ENCODE measurements at regions not wholly inside any gene's neighbourhood (a gene's known extent, or its start where the extent isn't known, plus 50 kb on each side); places are given as distances from the start of the nearest gene placed in this dataset.

DNA sequence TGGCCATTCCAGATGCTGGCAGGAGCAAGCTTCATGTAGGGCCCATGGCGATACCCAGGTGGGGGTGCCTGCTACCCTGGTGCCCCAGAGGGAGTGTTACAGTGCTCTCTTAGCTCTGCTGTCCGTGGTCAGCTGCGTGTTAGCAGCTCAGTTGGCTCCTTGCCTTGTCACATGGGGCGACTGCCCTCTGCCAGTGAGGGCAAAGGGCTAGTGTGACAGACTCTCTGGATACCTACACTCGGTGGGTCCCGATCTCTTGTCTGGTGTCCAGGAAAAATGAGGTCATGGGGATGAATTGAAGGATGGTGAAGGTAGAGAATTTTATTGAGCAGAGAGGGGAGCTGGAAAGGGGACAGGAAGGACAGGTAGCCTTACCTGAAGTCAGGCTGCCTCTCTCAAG, 152.2 kb downstream of the CYP26A1 start:
- no TSS peak for BruUV-seq (replicated peaks)
- Histone ChIP-seq H3K27ac (ENCODE audit: low read depth, low read length) (no peak overlapping the region), H3K27me3 (ENCODE audit: insufficient read depth, low read length) (no peaks in the 10 kb centered on the region), H3K4me3 (replicated peaks in 1 of 2; ENCODE audit: low read depth in 1 of 2, low read length in 2 of 2) (no peak overlapping the region), H3K4me1 (ENCODE audit: control insufficient read depth in 1 of 2, insufficient read depth in 2 of 2, low read length in 2 of 2) (no peaks in the 10 kb centered on the region), H3K9ac (ENCODE audit: low read length) (no peak overlapping the region), H3K4me2 (ENCODE audit: low read length) (no peak overlapping the region), H2AFZ (ENCODE audit: low read depth, low read length, poor library complexity, severe bottlenecking) (no peak overlapping the region), H3K9me3 (ENCODE audit: control insufficient read depth in 1 of 2, insufficient read depth in 1 of 2, low read depth in 1 of 2, low read length in 2 of 2) (no peaks in the 10 kb centered on the region), H3K9me2 (ENCODE audit: insufficient read depth) (no peaks in the 10 kb centered on the region), H3K36me3 (ENCODE audit: control insufficient read depth in 1 of 2, insufficient read depth in 2 of 2, low read length in 2 of 2) (no peaks in the 10 kb centered on the region), H3K79me2 (ENCODE audit: insufficient read depth, low read length) (no peaks in the 10 kb centered on the region), H4K20me1 (ENCODE audit: insufficient read depth) (no peaks in the 10 kb centered on the region)
- no peak for ATAC-seq
- intact Hi-C loops (cut with micrococcal nuclease) = no loop called here
- ChIA-PET POLR2A (interaction anchor here (0.7 kb wide), 1 partner anchor 56 kb away, joined by 4 read pairs; no protein-coding TSS in a partner anchor), RAD21 (ENCODE audit: low non-redundant PET in 1 of 2, low total read pairs in 2 of 2, uncharacterized antibody in 2 of 2, unreplicated experiment in 2 of 2) (no interaction called here), CTCF (no interaction called here)
- TF ChIP-seq CEBPB (IDR thresholded peaks at IDR 0.05; ENCODE audit: low read depth) = no peak
- no peak for TF ChIP-seq SIN3A (IDR thresholded peaks at IDR 0.05; ENCODE audit: low read depth)
- no peak for TF ChIP-seq ZNF274 (IDR thresholded peaks at IDR 0.05; ENCODE audit: low read depth, low read length)
- TF ChIP-seq, protein P1, sequence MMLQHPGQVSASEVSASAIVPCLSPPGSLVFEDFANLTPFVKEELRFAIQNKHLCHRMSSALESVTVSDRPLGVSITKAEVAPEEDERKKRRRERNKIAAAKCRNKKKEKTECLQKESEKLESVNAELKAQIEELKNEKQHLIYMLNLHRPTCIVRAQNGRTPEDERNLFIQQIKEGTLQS (IDR thresholded peaks at IDR 0.05) = no peak
- TF ChIP-seq, protein P2, sequence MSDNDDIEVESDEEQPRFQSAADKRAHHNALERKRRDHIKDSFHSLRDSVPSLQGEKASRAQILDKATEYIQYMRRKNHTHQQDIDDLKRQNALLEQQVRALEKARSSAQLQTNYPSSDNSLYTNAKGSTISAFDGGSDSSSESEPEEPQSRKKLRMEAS (IDR thresholded peaks at IDR 0.05) = no peak
- no peak for DNase-seq (ENCODE audit: low read depth, low spot score)

DNA sequence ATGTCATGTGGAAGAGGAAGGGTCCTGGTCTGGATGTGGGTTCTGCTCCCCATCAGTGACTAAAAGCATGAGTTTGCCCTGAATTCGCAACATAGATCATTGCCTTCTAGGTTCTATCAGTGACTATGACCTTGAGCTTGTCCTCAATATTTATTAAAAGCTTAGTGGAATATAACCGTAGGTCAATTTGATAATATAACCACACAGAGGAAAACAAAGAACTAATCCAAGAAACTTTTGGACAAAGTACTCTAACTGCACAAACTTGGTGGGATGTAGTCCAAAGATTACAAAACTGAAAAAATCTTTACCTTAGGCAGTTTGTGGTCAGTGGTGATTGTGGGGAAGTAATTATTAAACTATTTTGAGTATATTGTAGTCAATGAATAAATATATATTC, 152.9 kb downstream of the CYP26A1 start:
- TF ChIP-seq FOSL1 (IDR thresholded peaks at IDR 0.05; ENCODE audit: low read depth) (no peak), SP1 (IDR thresholded peaks at IDR 0.05; ENCODE audit: low read depth) (no peak), TCF7L2 (IDR thresholded peaks at IDR 0.05; ENCODE audit: borderline replicate concordance, extremely low read depth, insufficient read depth, insufficient read length) (no peak), POLR2AphosphoS5 (IDR thresholded peaks at IDR 0.05; ENCODE audit: low read depth, low read length) (no peak), ZNF274 (IDR thresholded peaks at IDR 0.05; ENCODE audit: low read depth, low read length) (no peak), SRF (IDR thresholded peaks at IDR 0.05; ENCODE audit: low read depth) (no peak), ELF1 (IDR thresholded peaks at IDR 0.05; ENCODE audit: borderline replicate concordance, low read depth) (no peak), CBX3 (IDR thresholded peaks at IDR 0.05; ENCODE audit: low read depth) (no peak)
- TF ChIP-seq, protein P2 (IDR thresholded peaks at IDR 0.05) = no peak
- TF ChIP-seq, protein P3, sequence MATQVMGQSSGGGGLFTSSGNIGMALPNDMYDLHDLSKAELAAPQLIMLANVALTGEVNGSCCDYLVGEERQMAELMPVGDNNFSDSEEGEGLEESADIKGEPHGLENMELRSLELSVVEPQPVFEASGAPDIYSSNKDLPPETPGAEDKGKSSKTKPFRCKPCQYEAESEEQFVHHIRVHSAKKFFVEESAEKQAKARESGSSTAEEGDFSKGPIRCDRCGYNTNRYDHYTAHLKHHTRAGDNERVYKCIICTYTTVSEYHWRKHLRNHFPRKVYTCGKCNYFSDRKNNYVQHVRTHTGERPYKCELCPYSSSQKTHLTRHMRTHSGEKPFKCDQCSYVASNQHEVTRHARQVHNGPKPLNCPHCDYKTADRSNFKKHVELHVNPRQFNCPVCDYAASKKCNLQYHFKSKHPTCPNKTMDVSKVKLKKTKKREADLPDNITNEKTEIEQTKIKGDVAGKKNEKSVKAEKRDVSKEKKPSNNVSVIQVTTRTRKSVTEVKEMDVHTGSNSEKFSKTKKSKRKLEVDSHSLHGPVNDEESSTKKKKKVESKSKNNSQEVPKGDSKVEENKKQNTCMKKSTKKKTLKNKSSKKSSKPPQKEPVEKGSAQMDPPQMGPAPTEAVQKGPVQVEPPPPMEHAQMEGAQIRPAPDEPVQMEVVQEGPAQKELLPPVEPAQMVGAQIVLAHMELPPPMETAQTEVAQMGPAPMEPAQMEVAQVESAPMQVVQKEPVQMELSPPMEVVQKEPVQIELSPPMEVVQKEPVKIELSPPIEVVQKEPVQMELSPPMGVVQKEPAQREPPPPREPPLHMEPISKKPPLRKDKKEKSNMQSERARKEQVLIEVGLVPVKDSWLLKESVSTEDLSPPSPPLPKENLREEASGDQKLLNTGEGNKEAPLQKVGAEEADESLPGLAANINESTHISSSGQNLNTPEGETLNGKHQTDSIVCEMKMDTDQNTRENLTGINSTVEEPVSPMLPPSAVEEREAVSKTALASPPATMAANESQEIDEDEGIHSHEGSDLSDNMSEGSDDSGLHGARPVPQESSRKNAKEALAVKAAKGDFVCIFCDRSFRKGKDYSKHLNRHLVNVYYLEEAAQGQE (IDR thresholded peaks at IDR 0.05; ENCODE audit: low read depth) = no peak
- TF ChIP-seq, protein P1 (IDR thresholded peaks at IDR 0.05) = no peak
- TF ChIP-seq, protein P4, sequence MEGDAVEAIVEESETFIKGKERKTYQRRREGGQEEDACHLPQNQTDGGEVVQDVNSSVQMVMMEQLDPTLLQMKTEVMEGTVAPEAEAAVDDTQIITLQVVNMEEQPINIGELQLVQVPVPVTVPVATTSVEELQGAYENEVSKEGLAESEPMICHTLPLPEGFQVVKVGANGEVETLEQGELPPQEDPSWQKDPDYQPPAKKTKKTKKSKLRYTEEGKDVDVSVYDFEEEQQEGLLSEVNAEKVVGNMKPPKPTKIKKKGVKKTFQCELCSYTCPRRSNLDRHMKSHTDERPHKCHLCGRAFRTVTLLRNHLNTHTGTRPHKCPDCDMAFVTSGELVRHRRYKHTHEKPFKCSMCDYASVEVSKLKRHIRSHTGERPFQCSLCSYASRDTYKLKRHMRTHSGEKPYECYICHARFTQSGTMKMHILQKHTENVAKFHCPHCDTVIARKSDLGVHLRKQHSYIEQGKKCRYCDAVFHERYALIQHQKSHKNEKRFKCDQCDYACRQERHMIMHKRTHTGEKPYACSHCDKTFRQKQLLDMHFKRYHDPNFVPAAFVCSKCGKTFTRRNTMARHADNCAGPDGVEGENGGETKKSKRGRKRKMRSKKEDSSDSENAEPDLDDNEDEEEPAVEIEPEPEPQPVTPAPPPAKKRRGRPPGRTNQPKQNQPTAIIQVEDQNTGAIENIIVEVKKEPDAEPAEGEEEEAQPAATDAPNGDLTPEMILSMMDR (IDR thresholded peaks at IDR 0.05 in 2 of 3, conservative IDR thresholded peaks at IDR 0.05 in 1 of 3; ENCODE audit: borderline replicate concordance in 1 of 3, insufficient read depth in 1 of 3, low read depth in 2 of 3, low read length in 2 of 3) = no peak

More for the DNA sequence above, 152.9 kb downstream of the CYP26A1 start:
- CTCF ChIA-PET = no interaction called here
- Histone ChIP-seq H3K4me3 (replicated peaks in 1 of 2; ENCODE audit: low read depth in 1 of 2, low read length in 2 of 2) (no peak overlapping the region), H3K27ac (ENCODE audit: low read depth, low read length) (no peak overlapping the region), H3K4me1 (ENCODE audit: control insufficient read depth in 1 of 2, insufficient read depth in 2 of 2, low read length in 2 of 2) (no peaks in the 10 kb centered on the region), H3K36me3 (ENCODE audit: control insufficient read depth in 1 of 2, insufficient read depth in 2 of 2, low read length in 2 of 2) (no peaks in the 10 kb centered on the region), H3K4me2 (ENCODE audit: low read length) (no peak overlapping the region), H3K9ac (ENCODE audit: low read length) (no peak overlapping the region), H3K27me3 (ENCODE audit: insufficient read depth, low read length) (no peaks in the 10 kb centered on the region), H3K9me3 (ENCODE audit: control insufficient read depth in 1 of 2, insufficient read depth in 1 of 2, low read depth in 1 of 2, low read length in 2 of 2) (no peaks in the 10 kb centered on the region), H3K9me2 (ENCODE audit: insufficient read depth) (no peaks in the 10 kb centered on the region), H4K20me1 (ENCODE audit: insufficient read depth) (no peaks in the 10 kb centered on the region), H2AFZ (ENCODE audit: low read depth, low read length, poor library complexity, severe bottlenecking) (no peak overlapping the region), H3K79me2 (ENCODE audit: insufficient read depth, low read length) (no peaks in the 10 kb centered on the region)
- BruUV-seq (replicated peaks) = no TSS peak
- RAD21 ChIA-PET (ENCODE audit: low non-redundant PET in 1 of 2, low total read pairs in 2 of 2, uncharacterized antibody in 2 of 2, unreplicated experiment in 2 of 2) = no interaction called here
- ATAC-seq (no peak), DNase-seq (ENCODE audit: low read depth, low spot score) (no peak)
- POLR2A ChIA-PET = no interaction called here
- intact Hi-C loops (cut with micrococcal nuclease) = no loop called here

All from HCT116 (cell line).